GM23248 (cell line): ENCODE measurements at regions not wholly inside any gene's neighbourhood (a gene's known extent, or its start where the extent isn't known, plus 50 kb on each side); places are given as distances from the start of the nearest gene placed in this dataset.

Experiments used
- DNase-seq: peaks from one replicate; pipeline ENCODE4 v3.0.0-alpha.2; 2015
- H2AFZ ChIP-seq: fragments of 200-600 bp; sonication (generic); 2 replicates; pipeline ENCODE4 v1.6.1; 2016; ENCODE audit warnings: antibody characterized with exemption
- H3F3A ChIP-seq: fragments of 200-600 bp; sonication (generic); 2 replicates; pipeline ENCODE4 v1.6.1; 2016; ENCODE audit warnings: mild to moderate bottlenecking, antibody characterized with exemption, mixed run types; ENCODE audit not compliant: insufficient read depth
- H3K27ac ChIP-seq: fragments of 200-600 bp; sonication (generic); 2 replicates; pipeline ENCODE4 v1.5.1; 2016; ENCODE audit warnings: mild to moderate bottlenecking
- H3K27me3 ChIP-seq: fragments of 200-600 bp; sonication (generic); replicated peaks from 2 replicates; pipeline ENCODE4 v1.6.1; 2016; ENCODE audit warnings: mild to moderate bottlenecking; ENCODE audit not compliant: insufficient read depth
- H3K36me3 ChIP-seq: fragments of 200-600 bp; sonication (generic); 2 replicates; pipeline ENCODE4 v1.6.1; 2016; ENCODE audit warnings: low read depth, mild to moderate bottlenecking
- H3K4me1 ChIP-seq: fragments of 200-600 bp; sonication (generic); 2 replicates; pipeline ENCODE4 v1.6.1; 2016; ENCODE audit warnings: mild to moderate bottlenecking; ENCODE audit not compliant: insufficient read depth
- H3K4me2 ChIP-seq: fragments of 200-600 bp; sonication (generic); one replicate; pipeline ENCODE4 v1.6.1; 2016; ENCODE audit warnings: mild to moderate bottlenecking; ENCODE audit not compliant: unreplicated experiment
- H3K4me3 ChIP-seq: fragments of 200-600 bp; sonication (generic); 2 replicates; pipeline ENCODE4 v1.5.1; 2016; ENCODE audit warnings: mild to moderate bottlenecking
- H3K79me2 ChIP-seq: fragments of 200-600 bp; sonication (generic); 2 replicates; pipeline ENCODE4 v1.6.1; 2016; ENCODE audit warnings: mild to moderate bottlenecking; ENCODE audit not compliant: insufficient read depth
- H3K9ac ChIP-seq: fragments of 200-600 bp; sonication (generic); 2 replicates; pipeline ENCODE4 v1.6.1; 2016; ENCODE audit warnings: mild to moderate bottlenecking
- H3K9me2 ChIP-seq: fragments of 200-600 bp; sonication (generic); 2 replicates; pipeline ENCODE4 v1.6.1; 2016; ENCODE audit warnings: mixed run types, mild to moderate bottlenecking, moderate library complexity; ENCODE audit not compliant: insufficient read depth
- H3K9me3 ChIP-seq: fragments of 200-600 bp; sonication (generic); one replicate; pipeline ENCODE4 v1.6.1; 2017; ENCODE audit warnings: low read depth
- H4K20me1 ChIP-seq: fragments of 200-600 bp; sonication (generic); 2 replicates; pipeline ENCODE4 v1.6.0; 2016; ENCODE audit not compliant: insufficient read depth
- EZH2 ChIP-seq: fragments of 200-600 bp; sonication (generic); IDR thresholded peaks from 2 replicates; pipeline ENCODE4 v1.6.1; 2018; ENCODE audit warnings: antibody characterized with exemption, mild to moderate bottlenecking; ENCODE audit not compliant: insufficient read depth, poor library complexity, severe bottlenecking
- EZH2phosphoT487 ChIP-seq: fragments of 200-600 bp; sonication (generic); IDR thresholded peaks from 2 replicates; pipeline ENCODE4 v1.6.1; 2018; ENCODE audit warnings: antibody characterized with exemption, moderate library complexity, mild to moderate bottlenecking, low read depth; ENCODE audit not compliant: insufficient read depth
- WGBS, 2 experiments: methylation state at CpG; one replicate each; pipeline ENCODE4 v1.1.6; 2015 to 2017; ENCODE audit warnings: low lambda C conversion rate in 2 of 2, low coverage in 1 of 2; ENCODE audit errors: missing lambda C conversion rate in 2 of 2; 5-methylcytosine and 5-hydroxymethylcytosine counted together
- in situ Hi-C: fragments of 300-500 bp; cut with MboI; formaldehyde crosslinking; loops from 2 replicates; pipeline ENCODE4 v1.15.0; 2020

DNA sequence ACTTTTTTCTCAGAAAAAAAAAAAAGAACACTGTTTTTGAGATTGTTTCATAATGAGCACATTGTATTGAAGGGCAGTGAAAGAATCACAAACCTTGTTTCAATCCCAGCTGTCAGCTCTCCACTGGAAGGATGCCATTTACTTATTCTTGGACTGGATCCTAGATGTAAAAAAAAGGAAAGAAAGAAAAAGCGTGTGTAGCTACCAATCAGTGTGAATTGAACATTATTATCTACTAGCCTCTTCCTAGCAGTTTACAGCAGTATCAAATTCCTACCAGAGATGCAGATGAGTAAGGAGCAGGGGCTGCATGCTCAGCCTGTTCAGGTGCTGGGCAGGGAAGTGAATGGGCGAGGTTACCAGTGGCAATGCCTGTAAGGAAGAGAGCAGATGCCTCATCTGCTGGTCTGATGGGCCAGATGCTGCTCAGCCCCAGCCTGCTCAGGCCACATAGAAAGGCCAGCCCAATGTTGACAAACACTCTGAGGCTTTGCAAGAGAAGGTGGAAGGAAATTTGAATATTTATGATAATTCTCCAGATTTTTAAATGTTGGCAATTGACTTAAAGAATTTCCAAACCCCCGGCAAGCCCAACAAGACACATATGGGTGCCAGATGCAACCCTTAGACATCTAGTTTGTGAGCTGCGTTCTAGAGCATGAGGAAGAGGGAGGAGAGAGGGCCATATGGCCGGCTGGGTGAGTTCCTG is 189.5 kb downstream of the IBTK start:
- Histone ChIP-seq H3K79me2 (no peaks in the 10 kb centered on the region), H2AFZ (peak overlapping the region; percentile 45; the same call in 1 of the 2 replicates), H3K4me2 (no peak overlapping the region), H3K27me3 (no peaks in the 10 kb centered on the region), H3K27ac (no peak overlapping the region), H3F3A (no peaks in the 10 kb centered on the region), H3K9ac (no peak overlapping the region), H3K9me3 (no peaks in the 10 kb centered on the region), H4K20me1 (no peaks in the 10 kb centered on the region), H3K4me1 (peaks cover 7% of the 10 kb centered on the region), H3K4me3 (no peak overlapping the region), H3K36me3 (no peaks in the 10 kb centered on the region), H3K9me2 (no peaks in the 10 kb centered on the region)
- DNase-seq: peak; percentile 39
- in situ Hi-C loops: no loop called here
- no peak for TF ChIP-seq EZH2
- TF ChIP-seq EZH2phosphoT487: no peak
- WGBS, 2 experiments: 16 to 17% methylated on average over 5 of the region's 5 CpGs

DNA sequence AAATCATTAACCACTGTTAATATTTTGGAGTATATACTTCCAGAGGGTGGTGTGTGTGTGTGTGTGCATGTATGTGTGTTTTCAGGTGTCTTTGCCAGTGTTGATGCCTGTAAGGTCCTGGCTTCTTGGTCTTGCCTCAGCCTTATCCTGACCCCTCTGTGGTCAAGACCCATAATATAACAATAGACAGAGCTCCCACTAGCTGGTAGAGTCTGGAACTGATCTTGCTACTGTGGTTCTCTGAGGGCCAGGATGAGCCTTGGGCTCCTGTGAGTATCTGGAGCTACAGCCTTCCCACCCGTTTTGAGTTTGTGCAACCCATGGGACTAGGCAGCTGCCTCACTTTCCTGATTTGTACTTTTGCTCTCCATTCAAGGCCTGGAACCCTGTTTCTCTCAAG is 191.0 kb downstream of the IBTK start:
- no peak for DNase-seq
- no peak overlapping the region for H3K27ac ChIP-seq
- no peak overlapping the region for H3K4me3 ChIP-seq
- H3K27me3 ChIP-seq: no peaks in the 10 kb centered on the region
- no peaks in the 10 kb centered on the region for H3K36me3 ChIP-seq
- H2AFZ ChIP-seq: no peak overlapping the region
- 93 to 100% methylated on average over 1 of the region's 1 CpG for WGBS, 2 experiments
- no peaks in the 10 kb centered on the region for H3F3A ChIP-seq
- in situ Hi-C loops: no loop called here
- H3K4me2 ChIP-seq: no peak overlapping the region
- peaks cover 7% of the 10 kb centered on the region for H3K4me1 ChIP-seq
- H3K79me2 ChIP-seq: no peaks in the 10 kb centered on the region
- H3K9ac ChIP-seq: no peak overlapping the region
- H3K9me3 ChIP-seq: no peaks in the 10 kb centered on the region
- H3K9me2 ChIP-seq: no peaks in the 10 kb centered on the region
- no peaks in the 10 kb centered on the region for H4K20me1 ChIP-seq
- TF ChIP-seq EZH2 (no peak), EZH2phosphoT487 (no peak)

DNA sequence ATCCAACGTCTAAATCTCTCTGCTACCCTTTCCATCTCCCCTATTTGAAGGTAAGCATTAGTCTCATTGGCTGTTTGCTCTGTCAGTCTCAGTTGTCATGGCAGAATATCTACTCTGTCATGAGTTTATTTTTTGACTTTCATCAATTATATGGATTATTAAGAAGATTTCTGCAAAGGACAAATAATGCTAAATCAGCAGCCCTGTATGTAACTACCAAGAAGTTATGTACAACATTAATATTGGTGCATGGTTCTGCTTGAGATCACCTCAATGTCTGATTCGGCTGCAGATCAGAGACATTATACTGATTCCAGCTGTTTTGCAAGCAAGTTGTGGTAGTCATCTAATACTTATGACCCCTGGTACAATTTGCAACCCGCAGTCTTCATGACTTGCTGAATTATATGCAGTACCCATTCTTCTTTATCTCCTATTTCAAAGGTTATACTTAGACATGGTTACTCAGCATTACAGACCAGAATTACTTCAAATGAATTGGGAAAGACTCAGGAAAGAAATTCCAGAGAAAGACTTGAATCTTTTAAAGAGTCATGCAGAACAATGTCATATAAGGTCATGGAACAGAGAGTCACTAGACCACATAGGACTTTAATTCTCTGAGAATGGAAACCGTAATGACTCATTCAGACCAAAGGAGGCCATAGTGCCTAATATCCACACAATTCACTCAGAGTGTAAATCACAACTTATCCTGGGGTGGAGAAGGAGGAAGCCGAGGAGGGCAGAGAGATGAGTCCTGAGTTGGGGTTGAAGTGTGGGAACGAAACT is 201.4 kb downstream of the IBTK start:
- WGBS, 2 experiments: 29 to 32% methylated on average over 6 of the region's 6 CpGs
- Histone ChIP-seq H2AFZ (peak overlapping the region; percentile 29; the same call in 1 of the 2 replicates), H3K79me2 (no peaks in the 10 kb centered on the region), H3K27ac (peak overlapping the region; percentile 87), H3K9me2 (no peaks in the 10 kb centered on the region), H3K4me3 (0 out of 2 replicates have a peak overlapping the region, but pooled peaks have one; percentile 5), H3K4me1 (peaks cover 20% of the 10 kb centered on the region), H4K20me1 (no peaks in the 10 kb centered on the region), H3K9ac (peak overlapping the region; percentile 53), H3F3A (peaks cover 21% of the 10 kb centered on the region), H3K9me3 (no peaks in the 10 kb centered on the region), H3K36me3 (no peaks in the 10 kb centered on the region), H3K27me3 (no peaks in the 10 kb centered on the region), H3K4me2 (peak overlapping the region; percentile 36)
- in situ Hi-C loops: no loop called here
- TF ChIP-seq EZH2phosphoT487: 0 out of 2 replicates have a peak, but pooled peaks have one; percentile 17
- no peak for TF ChIP-seq EZH2
- peak; percentile 92 for DNase-seq

DNA sequence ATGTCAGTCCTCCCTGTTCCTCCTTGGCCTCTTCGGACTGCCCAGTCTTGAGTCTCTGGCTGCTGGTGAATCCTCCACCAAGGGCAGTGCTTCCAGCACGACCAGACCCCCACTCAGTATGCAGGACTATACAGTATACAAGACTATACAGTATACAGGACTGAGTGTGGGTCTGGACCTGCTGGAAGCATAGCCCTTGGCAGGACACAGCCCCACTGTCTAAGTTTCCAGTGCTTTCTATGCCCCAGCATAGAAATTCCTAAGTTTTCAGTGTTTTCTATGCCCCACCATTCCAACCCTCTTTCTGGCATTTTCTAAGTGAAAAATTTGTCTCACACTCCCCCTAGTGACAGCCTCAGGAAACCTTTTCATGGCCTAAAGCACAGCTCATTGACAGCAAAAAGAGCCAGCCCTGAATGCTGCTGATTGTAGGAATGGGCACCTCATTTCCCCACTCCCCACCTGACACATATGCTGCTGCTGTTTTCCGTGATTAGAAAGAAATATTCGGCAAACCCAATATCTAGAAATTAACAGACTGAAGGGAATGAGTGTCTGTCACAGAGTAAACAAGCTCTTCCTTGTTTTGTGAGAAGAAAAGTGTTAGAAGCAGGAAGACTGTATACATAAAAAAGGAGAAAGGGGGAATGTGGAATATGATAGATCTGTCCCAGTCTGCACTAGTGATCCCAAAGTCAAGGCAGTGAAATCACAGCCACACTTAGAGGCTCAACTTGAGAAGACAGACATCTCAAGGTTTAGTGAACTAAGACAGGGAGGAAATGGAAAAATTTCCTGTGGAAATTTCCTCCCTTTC is 206.9 kb downstream of the IBTK start:
- no peak overlapping the region for H3K27ac ChIP-seq
- in situ Hi-C loops: no loop called here

More for the DNA sequence above, 206.9 kb downstream of the IBTK start:
- DNase-seq: peak; percentile 76
- 21 to 22% methylated on average over 4 of the region's 4 CpGs for WGBS, 2 experiments
- peaks cover 3% of the 10 kb centered on the region for H3F3A ChIP-seq
- H3K9me3 ChIP-seq: no peaks in the 10 kb centered on the region
- H3K36me3 ChIP-seq: no peaks in the 10 kb centered on the region
- H3K4me3 ChIP-seq: no peak overlapping the region
- no peaks in the 10 kb centered on the region for H3K79me2 ChIP-seq
- H3K27me3 ChIP-seq: no peaks in the 10 kb centered on the region
- H3K9me2 ChIP-seq: no peaks in the 10 kb centered on the region
- no peaks in the 10 kb centered on the region for H4K20me1 ChIP-seq
- H3K9ac ChIP-seq: peak overlapping the region; percentile 18
- TF ChIP-seq EZH2 (no peak), EZH2phosphoT487 (no peak)
- peak overlapping the region; percentile 87 for H2AFZ ChIP-seq
- H3K4me2 ChIP-seq: no peak overlapping the region
- H3K4me1 ChIP-seq: peaks cover 4% of the 10 kb centered on the region
